GM19035 (cell line): ENCODE measurements at regions not wholly inside any gene's neighbourhood (a gene's known extent, or its start where the extent isn't known, plus 50 kb on each side); places are given as distances from the start of the nearest gene placed in this dataset.
"Not testable (repeated sequence)": the region's sequence is repeated elsewhere in the genome, so short reads cannot be mapped to it uniquely, and the experiment has no call there.

ENCODE experiments used
- ATAC-seq: cut with Tn5 transposase; IDR thresholded peaks from one replicate; pipeline ENCODE4 v1.9.1; 2021; ENCODE audit not compliant: unreplicated experiment

GRCh38 chr11:128164080-128164741 is 423.1 kb downstream of the ETS1 start:
- no peak for ATAC-seq

DNA sequence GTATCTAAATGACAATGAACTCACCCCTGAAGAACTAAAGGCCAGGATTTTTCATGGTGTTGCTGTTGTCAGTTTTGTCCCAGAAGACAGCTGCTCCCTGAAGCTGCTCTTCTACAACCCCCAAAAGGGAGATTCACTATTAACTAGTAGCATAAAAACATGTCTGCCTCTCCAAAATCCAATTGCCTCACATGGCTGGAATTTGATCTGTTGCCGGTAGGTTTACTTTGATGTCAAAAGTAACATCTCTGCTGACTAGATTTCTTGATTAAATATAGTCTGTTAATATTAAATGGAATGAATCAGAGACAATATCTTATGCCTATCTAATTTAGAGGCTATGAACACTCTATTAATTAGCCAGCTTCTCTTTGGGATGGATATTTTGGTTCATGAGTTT is 425.4 kb downstream of the ETS1 start:
- no peak for ATAC-seq

DNA sequence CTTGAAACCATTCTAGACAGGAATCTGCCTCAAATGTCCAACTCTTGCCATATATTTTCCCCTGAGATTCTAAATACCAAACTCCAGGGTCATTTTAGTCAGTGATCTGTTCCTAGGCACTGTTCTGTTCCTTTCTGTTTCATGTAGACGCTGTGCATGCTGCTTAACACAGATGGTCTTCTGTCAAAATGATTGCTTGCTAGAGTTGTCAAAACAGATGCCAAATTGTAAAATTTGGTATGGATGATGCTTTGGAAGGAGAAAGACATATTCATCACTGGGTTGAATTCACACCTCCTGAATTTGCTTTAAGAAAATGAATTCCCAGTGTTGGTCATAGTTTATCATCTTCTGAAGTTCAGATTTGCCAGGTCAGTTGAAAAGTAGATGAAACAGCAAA is 425.9 kb downstream of the ETS1 start:
- no peak for ATAC-seq

- ATAC-seq = no peak
Measured at GRCh38 chr11:128158860-128159259, 428.5 kb downstream of the ETS1 start.

GRCh38 chr11:128157423-128158298 is 429.7 kb downstream of the ETS1 start:
- peak; percentile 89 for ATAC-seq

DNA sequence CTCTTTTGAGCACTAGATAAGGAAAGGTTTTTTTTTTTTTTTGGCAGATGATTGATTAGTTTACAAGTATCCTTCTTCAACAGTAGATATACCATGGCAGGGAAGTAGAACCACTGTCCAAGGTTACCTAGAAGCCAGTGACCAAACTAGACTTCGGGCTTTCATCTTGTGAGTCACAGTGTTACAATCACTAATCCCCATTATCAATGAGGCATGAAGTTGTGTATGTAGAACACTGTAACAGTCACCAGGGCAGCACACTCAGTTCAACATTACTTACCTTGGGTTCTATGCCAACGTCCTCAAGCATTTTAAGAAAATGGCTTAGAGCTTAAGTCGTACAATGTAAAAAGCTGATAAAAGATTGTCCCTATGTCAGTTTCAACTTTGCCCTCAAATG is 430.9 kb downstream of the ETS1 start:
- ATAC-seq = no peak

DNA sequence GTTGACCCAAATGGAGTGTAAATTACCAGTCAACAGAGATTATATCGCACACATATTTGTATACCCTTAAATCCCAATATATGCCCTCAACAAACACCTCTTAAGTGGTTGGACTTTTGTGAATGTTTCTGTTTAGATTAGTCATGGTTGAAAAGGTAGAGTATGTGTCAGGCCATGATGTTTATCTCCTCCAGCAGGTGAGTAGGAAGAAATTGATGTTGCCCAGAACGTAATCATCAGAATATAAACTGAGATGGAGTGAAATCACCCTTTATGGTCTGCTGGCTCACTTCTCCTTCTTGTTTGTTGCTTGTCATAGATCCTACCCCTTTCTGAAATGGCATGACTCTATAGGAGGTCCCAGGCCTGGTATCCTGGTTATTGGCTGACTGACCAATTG is 431.8 kb downstream of the ETS1 start:
- ATAC-seq = no peak

DNA sequence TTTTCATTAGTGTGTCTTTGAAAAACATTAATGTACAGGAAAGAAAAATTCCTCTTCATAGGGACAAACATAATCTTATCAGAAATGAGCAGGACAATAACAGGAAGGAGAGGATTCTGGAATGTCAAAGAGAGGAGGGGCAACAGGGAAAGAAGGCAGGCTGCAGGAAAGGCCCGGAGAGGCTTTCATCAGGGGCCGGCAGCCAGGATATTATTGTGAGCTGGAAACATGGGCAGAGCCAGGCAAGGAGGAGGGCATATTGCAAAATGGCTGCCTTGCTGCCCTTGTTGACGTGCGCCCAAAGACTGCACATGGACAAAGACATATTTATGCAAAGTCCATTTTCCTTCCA is 433.7 kb downstream of the ETS1 start:
- no peak for ATAC-seq

- ATAC-seq = no peak
Measured at GRCh38 chr11:128152796-128153696, 434.3 kb downstream of the ETS1 start.

DNA sequence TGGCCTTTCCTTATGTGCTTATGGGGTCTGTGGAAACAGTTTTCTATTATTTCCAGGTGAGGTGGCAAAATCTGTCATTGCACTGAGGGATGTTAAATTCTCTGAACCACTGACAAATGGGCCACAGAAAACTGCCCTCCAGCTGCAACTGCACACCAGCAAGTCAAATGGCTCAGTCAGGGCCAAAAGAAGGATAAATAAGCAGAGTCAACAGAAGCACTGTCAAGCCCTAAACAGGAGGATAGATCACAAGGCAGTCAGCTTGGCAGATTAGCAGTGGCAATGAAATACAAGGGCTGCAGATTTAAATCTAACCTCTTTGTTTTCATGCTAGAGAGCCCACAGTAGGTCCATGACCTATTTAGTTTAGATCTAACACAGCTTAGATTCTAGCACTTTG is 435.6 kb downstream of the ETS1 start:
- no peak for ATAC-seq

DNA sequence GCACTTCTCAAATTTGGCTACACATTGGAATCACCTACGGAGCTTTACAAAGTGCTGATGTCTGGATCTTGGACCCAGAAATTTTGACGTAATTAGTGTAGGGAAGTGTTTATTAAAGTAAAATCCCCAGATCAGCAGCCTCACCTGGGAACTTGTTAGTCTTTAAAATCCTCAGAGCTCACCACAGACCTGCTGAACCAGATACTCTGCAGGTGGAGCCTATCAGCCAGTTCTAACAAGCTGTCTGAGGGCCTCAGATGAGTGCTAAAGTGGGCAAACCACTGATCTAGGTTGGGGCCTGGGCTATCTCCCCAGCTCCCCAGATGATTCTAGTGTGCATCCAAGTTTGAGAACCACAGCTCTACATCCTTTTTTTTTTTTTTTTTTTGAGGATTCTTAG is 436.0 kb downstream of the ETS1 start:
- no peak for ATAC-seq

- no peak for ATAC-seq
Measured at GRCh38 chr11:128148208-128148607, 439.1 kb downstream of the ETS1 start.

- no peak for ATAC-seq
Measured at GRCh38 chr11:128146926-128147605, 440.3 kb downstream of the ETS1 start.

GRCh38 chr11:128140293-128140692 is 447.1 kb downstream of the ETS1 start:
- not testable (repeated sequence) for ATAC-seq

DNA sequence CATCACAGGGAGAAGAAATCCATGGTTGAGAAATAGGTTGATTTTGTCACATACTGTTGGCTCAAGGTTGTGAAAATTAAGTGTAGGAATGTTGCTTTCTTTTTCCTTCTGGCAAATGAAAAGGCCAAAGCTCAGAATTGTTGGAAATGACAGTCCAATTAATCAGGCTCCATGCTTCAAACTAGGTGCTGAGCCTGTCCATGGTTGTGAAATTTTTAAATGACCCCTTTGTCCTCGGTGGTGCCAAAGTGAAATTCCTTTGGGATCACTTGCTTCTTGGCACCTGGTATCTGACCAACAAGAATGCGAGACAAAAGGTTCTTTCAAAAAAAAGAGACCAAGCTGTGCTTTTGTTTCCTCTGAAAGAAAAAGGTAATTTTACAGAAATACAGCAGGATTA is 451.9 kb downstream of the ETS1 start:
- ATAC-seq = no peak

DNA sequence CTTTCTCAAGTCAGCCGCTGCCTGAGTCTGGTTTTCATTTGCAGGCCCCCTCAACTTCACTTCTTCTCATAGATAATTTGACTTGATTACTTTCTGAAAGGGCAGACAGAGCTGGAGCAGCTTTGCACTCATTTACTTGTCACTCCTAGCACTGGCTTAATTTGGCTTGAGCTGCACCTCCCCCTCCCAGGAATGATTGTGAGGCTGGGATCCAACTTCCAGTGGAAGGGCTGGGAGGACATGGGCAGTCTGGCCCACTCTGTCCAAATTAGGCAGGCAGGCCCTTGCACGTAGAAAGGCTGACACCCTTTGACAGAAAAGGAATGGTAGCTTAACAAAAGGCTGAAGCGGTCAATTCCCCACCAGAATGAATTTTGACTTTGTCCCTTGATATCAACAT is 453.9 kb downstream of the ETS1 start:
- ATAC-seq = no peak

- ATAC-seq = no peak
Measured at GRCh38 chr11:128130052-128130451, 457.3 kb downstream of the ETS1 start.

- no peak for ATAC-seq
Measured at GRCh38 chr11:128125723-128126122, 461.6 kb downstream of the ETS1 start.

DNA sequence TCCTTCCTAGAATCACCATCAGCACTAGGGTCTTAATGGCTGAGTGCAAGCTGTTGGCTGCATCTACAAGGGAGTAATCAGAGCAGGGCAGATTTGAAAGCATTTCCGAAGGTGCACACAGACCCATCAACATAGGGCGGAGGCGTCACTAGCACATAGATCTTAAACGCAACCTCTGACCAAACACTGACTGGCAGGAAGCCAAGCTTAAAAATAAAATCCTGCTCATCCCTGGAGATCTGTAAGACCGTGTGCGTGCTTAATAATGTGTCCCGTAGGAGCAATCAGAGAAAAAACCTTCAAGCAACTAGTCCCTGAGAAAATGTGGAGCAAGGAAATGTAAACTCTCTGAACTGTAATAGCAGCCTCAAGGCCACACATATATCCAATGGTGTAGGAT is 470.5 kb downstream of the ETS1 start:
- no peak for ATAC-seq

GRCh38 chr11:128116447-128116846 is 470.9 kb downstream of the ETS1 start:
- no peak for ATAC-seq

DNA sequence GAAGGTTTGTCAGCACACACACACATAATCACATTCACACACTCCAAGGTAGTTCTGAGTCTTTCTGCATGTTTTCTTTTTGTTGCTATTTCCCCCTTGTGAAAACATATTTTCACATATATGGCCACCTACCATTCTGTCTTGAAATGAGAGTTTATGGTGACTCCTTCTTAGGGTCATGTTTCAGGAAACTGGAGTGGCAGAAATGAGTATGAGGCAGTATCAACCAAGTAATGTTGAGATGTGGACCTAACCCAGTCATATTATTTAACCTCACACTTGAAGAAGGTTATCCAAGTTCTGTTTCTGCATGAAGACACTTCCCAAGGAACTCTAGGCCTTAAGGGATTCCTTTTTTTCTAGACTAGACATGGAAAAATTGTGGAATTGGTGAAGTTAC is 481.4 kb downstream of the ETS1 start:
- no peak for ATAC-seq
